HFF-Myc (cell line): ENCODE measurements at regions not wholly inside any gene's neighbourhood (a gene's known extent, or its start where the extent isn't known, plus 50 kb on each side); places are given as distances from the start of the nearest gene placed in this dataset.
"Not testable (repeated sequence)": the region's sequence is repeated elsewhere in the genome, so short reads cannot be mapped to it uniquely, and the experiment has no call there.

Experiments
- DNase-seq: peaks from one replicate; pipeline ENCODE4 v3.0.0-alpha.2; 2011; ENCODE audit warnings: low read depth; ENCODE audit errors: extremely low read depth
- H3K4me3 ChIP-seq: replicated peaks from 2 replicates; pipeline ENCODE4 v1.5.1; 2011; ENCODE audit warnings: low read depth, mild to moderate bottlenecking, control low read depth, low read length
- CTCF ChIP-seq: IDR thresholded peaks from 2 replicates; pipeline ENCODE4 v1.5.1; 2012; ENCODE audit warnings: mild to moderate bottlenecking, low read depth, low read length, control low read depth; ENCODE audit errors: missing control alignments

DNA sequence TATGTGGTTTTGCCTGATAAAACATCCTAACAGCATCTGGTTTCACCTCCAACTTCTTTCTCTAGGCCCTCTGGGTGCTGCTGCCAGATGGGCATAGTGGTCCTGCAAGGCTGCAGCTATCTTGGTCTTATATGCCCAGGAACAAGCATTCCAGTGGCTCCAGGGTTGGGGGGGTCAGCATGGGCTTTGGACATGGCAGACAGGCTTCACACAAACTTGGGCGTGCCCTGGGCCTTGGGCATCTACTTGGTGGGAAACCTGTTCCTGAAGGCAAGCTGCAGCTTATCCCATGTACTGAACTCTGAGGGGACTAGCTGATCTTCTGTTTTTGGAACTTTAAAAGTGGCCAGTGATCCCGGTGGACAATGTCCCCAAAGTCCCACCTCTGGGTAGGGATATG is 54.9 kb upstream of the ZNF678 start:
- no peak overlapping the region for H3K4me3 ChIP-seq
- no peak for DNase-seq
- TF ChIP-seq CTCF = no peak

GRCh38 chr1:227506490-227507393 is 56.6 kb upstream of the ZNF678 start:
- not testable (repeated sequence) for H3K4me3 ChIP-seq, DNase-seq

GRCh38 chr1:227496045-227496444 is 67.3 kb upstream of the ZNF678 start:
- not testable (repeated sequence) for DNase-seq, H3K4me3 ChIP-seq

- DNase-seq, H3K4me3 ChIP-seq: not testable (repeated sequence)
These were observed 69.3 kb upstream of the ZNF678 start for GRCh38 chr1:227493863-227494551.

DNA sequence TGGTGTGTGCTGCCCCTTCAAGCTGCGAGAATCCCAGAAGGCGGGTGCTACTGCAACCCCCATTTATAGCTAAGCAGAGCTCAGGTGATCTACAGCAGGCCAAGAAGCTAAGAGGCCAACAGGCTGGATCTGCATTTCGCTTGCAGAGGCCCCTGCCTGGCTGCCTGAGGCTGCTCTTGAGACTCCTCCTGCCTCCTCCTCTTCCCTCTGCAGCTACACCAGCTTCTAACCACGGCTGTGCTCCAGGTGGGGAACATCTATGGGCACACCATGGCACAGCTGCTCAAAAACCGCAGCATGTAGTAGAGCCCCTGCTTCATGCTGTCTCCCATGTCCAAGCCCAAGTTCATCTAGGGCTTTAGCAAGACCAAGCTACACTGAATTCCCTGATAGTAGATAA is 72.9 kb upstream of the ZNF678 start:
- no peak for DNase-seq
- no peak overlapping the region for H3K4me3 ChIP-seq
- TF ChIP-seq CTCF = no peak

- no peak overlapping the region for H3K4me3 ChIP-seq
- no peak for TF ChIP-seq CTCF
- no peak for DNase-seq
These were observed 73.4 kb upstream of the ZNF678 start for GRCh38 chr1:227490001-227490400.

DNA sequence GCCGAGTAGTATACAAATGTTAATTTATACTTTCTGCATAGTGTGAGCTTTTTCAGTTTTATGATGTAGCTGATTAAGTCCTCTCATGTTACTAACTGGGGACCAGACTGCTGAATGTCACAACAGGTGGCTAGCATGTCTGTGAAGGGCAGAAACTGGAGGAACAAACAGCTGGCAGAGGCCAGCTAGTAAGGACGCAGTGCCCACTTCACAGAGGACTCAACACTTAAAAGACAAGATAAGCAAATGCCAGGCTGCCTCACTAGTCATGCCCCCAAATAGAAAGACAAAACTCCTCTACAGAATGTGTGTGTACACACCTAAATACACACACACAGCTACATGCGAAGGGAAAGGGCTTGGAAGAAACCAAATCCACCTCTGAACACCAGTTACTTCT is 73.8 kb upstream of the ZNF678 start:
- H3K4me3 ChIP-seq = no peak overlapping the region
- no peak for DNase-seq
- TF ChIP-seq CTCF = no peak

GRCh38 chr1:227487606-227488005 is 75.8 kb upstream of the ZNF678 start:
- TF ChIP-seq CTCF = no peak
- DNase-seq = no peak
- no peak overlapping the region for H3K4me3 ChIP-seq
